ENCODE measurements at regions not wholly inside any gene's neighbourhood (a gene's known extent, or its start where the extent isn't known, plus 50 kb on each side); places are given as distances from the start of the nearest gene placed in this dataset.
A peak's percentile ranks its signal among the peaks of the same experiment; 100 is the strongest.

- no peak overlapping the region for H3K4me2 ChIP-seq (ENCODE audit: low read length)
- H3K27ac ChIP-seq (ENCODE audit: low read depth, low read length): no peak overlapping the region
- H2AFZ ChIP-seq (ENCODE audit: low read depth, low read length): no peak overlapping the region
- Mint-ChIP-seq H3K4me1 (ENCODE audit: low read depth, unreplicated experiment) (peaks cover 21% of the 10 kb centered on the region), H3K9me3 (ENCODE audit: unreplicated experiment) (no peaks in the 10 kb centered on the region), H3K36me3 (ENCODE audit: low read depth, unreplicated experiment) (no peaks in the 10 kb centered on the region), H3K27me3 (ENCODE audit: low read depth, unreplicated experiment) (no peaks in the 10 kb centered on the region), H3K4me3 (ENCODE audit: unreplicated experiment) (no peak overlapping the region), H3K27ac (ENCODE audit: unreplicated experiment) (no peak overlapping the region)
- H3K36me3 ChIP-seq (ENCODE audit: insufficient read depth, low read length): no peaks in the 10 kb centered on the region
- no peak overlapping the region for H3K4me3 ChIP-seq (ENCODE audit: insufficient read depth, low read depth, low read length)
- no peak for TF ChIP-seq EZH2 (IDR thresholded peaks at IDR 0.05; ENCODE audit: insufficient read depth, low read length)
- TF ChIP-seq CTCF (IDR thresholded peaks at IDR 0.05; ENCODE audit: insufficient read depth, low read depth, low read length): no peak
- H3K9me3 ChIP-seq (ENCODE audit: insufficient read depth, low read depth, low read length): no peaks in the 10 kb centered on the region
- DNase-seq (ENCODE audit: low read depth): peak; percentile 57
- no peaks in the 10 kb centered on the region for H4K20me1 ChIP-seq (ENCODE audit: insufficient read depth, low read length)
- peak; percentile 37 for FAIRE-seq
- no peaks in the 10 kb centered on the region for H3K79me2 ChIP-seq (ENCODE audit: insufficient read depth, low read length)
- no peak overlapping the region for H3K9ac ChIP-seq (ENCODE audit: low read length)
- H3K4me1 ChIP-seq (ENCODE audit: insufficient read depth, low read length): peaks cover 9% of the 10 kb centered on the region
- no peaks in the 10 kb centered on the region for H3K27me3 ChIP-seq (ENCODE audit: insufficient read depth, low read length)
Observed at GRCh38 chr2:151052850-151053660, 208.6 kb downstream of the RBM43 start.

DNA sequence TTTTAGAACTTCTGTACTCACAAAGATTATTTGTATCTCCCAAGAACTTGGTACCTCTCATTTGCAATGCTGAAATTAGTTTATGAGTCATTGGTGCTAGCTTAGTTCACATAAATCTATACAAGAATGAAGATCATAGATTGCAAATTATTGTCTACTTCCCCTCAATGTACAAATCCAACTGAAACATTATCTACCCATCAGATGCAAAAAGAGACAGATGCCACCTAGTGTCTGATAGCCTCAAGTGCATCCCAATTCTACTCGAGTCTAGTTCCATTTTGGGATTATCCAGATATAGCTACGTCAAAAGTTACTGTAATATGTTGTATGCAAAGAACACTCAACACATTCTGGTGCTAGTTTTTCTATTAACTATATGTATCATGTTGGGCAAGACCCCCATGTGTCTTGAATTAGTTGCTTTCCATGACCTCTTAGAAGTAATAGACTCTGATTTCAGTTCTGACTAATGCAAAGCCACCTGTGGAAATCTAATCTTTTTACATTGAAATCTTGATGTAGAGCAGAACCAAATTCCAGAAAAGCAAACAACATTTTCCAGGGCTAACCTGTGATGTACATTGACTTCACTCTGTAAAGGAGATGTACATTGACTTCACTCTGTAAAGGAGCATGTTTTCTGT is 210.0 kb downstream of the RBM43 start:
- no peak overlapping the region for H2AFZ ChIP-seq (ENCODE audit: low read depth, low read length)
- no peak overlapping the region for H3K27ac ChIP-seq (ENCODE audit: low read depth, low read length)
- no peak overlapping the region for H3K4me2 ChIP-seq (ENCODE audit: low read length)
- peaks cover 9% of the 10 kb centered on the region for H3K4me1 ChIP-seq (ENCODE audit: insufficient read depth, low read length)
- H3K36me3 Mint-ChIP-seq (ENCODE audit: low read depth, unreplicated experiment): no peaks in the 10 kb centered on the region
- H3K36me3 ChIP-seq (ENCODE audit: insufficient read depth, low read length): no peaks in the 10 kb centered on the region
- DNase-seq (ENCODE audit: low read depth) (no peak), FAIRE-seq (peak; percentile 94)
- no peak overlapping the region for H3K9ac ChIP-seq (ENCODE audit: low read length)
- TF ChIP-seq CTCF (IDR thresholded peaks at IDR 0.05; ENCODE audit: insufficient read depth, low read depth, low read length) (peak; percentile 92), EZH2 (IDR thresholded peaks at IDR 0.05; ENCODE audit: insufficient read depth, low read length) (no peak)
- H3K4me3 ChIP-seq (ENCODE audit: insufficient read depth, low read depth, low read length): no peak overlapping the region
- H3K79me2 ChIP-seq (ENCODE audit: insufficient read depth, low read length): no peaks in the 10 kb centered on the region
- no peaks in the 10 kb centered on the region for H4K20me1 ChIP-seq (ENCODE audit: insufficient read depth, low read length)
- H3K27ac Mint-ChIP-seq (ENCODE audit: unreplicated experiment): no peak overlapping the region
- H3K4me3 Mint-ChIP-seq (ENCODE audit: unreplicated experiment): no peak overlapping the region
- H3K4me1 Mint-ChIP-seq (ENCODE audit: low read depth, unreplicated experiment): peaks cover 21% of the 10 kb centered on the region
- H3K9me3 ChIP-seq (ENCODE audit: insufficient read depth, low read depth, low read length): no peaks in the 10 kb centered on the region
- H3K27me3 Mint-ChIP-seq (ENCODE audit: low read depth, unreplicated experiment): no peaks in the 10 kb centered on the region
- H3K27me3 ChIP-seq (ENCODE audit: insufficient read depth, low read length): no peaks in the 10 kb centered on the region
- H3K9me3 Mint-ChIP-seq (ENCODE audit: unreplicated experiment): no peaks in the 10 kb centered on the region

DNA sequence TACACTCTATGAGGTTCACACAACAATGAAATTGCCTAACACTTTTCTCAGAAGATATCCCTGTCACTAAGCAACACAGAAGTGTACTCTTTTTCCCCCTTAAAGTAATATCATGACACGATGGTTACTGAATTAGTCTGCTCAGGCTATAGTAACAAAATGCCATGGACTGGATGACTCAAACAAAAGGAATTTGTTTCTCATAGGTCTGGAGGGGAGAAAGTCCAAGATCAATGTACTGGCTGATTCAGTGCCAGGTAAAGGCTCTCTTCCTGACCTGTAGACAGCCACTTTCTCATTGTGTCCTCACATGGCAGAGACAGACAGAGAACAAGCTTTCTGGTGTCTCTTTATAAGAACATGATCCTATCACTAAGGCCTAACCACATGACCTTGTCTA is 211.9 kb downstream of the RBM43 start:
- Histone ChIP-seq H3K79me2 (ENCODE audit: insufficient read depth, low read length) (no peaks in the 10 kb centered on the region), H3K9ac (ENCODE audit: low read length) (no peak overlapping the region), H3K9me3 (ENCODE audit: insufficient read depth, low read depth, low read length) (no peaks in the 10 kb centered on the region), H3K4me1 (ENCODE audit: insufficient read depth, low read length) (peaks cover 9% of the 10 kb centered on the region), H3K27me3 (ENCODE audit: insufficient read depth, low read length) (no peaks in the 10 kb centered on the region), H3K4me2 (ENCODE audit: low read length) (no peak overlapping the region), H3K4me3 (ENCODE audit: insufficient read depth, low read depth, low read length) (no peak overlapping the region), H3K27ac (ENCODE audit: low read depth, low read length) (no peak overlapping the region), H2AFZ (ENCODE audit: low read depth, low read length) (no peak overlapping the region), H4K20me1 (ENCODE audit: insufficient read depth, low read length) (no peaks in the 10 kb centered on the region), H3K36me3 (ENCODE audit: insufficient read depth, low read length) (no peaks in the 10 kb centered on the region)
- DNase-seq (ENCODE audit: low read depth) (peak; percentile 80), FAIRE-seq (peak; percentile 59)
- Mint-ChIP-seq H3K27me3 (ENCODE audit: low read depth, unreplicated experiment) (no peaks in the 10 kb centered on the region), H3K9me3 (ENCODE audit: unreplicated experiment) (no peaks in the 10 kb centered on the region), H3K36me3 (ENCODE audit: low read depth, unreplicated experiment) (no peaks in the 10 kb centered on the region), H3K27ac (ENCODE audit: unreplicated experiment) (peak overlapping the region; percentile 49), H3K4me1 (ENCODE audit: low read depth, unreplicated experiment) (peaks cover 21% of the 10 kb centered on the region), H3K4me3 (ENCODE audit: unreplicated experiment) (no peak overlapping the region)
- no peak for TF ChIP-seq EZH2 (IDR thresholded peaks at IDR 0.05; ENCODE audit: insufficient read depth, low read length)
- TF ChIP-seq CTCF (IDR thresholded peaks at IDR 0.05; ENCODE audit: insufficient read depth, low read depth, low read length): no peak

Measured in astrocyte (in vitro differentiated cells and primary cell).